Right cardiac atrium (tissue), 5 donors: ENCODE measurements at regions not wholly inside any gene's neighbourhood (a gene's known extent, or its start where the extent isn't known, plus 50 kb on each side); places are given as distances from the start of the nearest gene placed in this dataset.

ENCODE experiments used
- ATAC-seq, 2 donors: fragments of 200-7000 bp; cut with Tn5 transposase; one replicate each; pipeline versions ENCODE4 v1.8.0 to v1.9.1; 2020; ENCODE audit warnings: moderate library complexity in 2 of 2, mild to moderate bottlenecking in 1 of 2
- DNase-seq, 3 donors: peaks; one replicate each; pipeline ENCODE4 v3.0.0-alpha.2; 2020
- H3K27ac ChIP-seq: one replicate; pipeline ENCODE4 v1.5.1; 2013; ENCODE audit warnings: mild to moderate bottlenecking, low read length, control low read depth, moderate library complexity
- H3K27me3 ChIP-seq: one replicate; pipeline ENCODE4 v1.6.1; 2013; ENCODE audit not compliant: control insufficient read depth, insufficient read depth
- H3K4me1 ChIP-seq: one replicate; pipeline ENCODE4 v1.6.1; 2013; ENCODE audit warnings: low read length; ENCODE audit not compliant: control insufficient read depth, insufficient read depth
- H3K4me3 ChIP-seq: one replicate; pipeline ENCODE4 v1.5.1; 2013; ENCODE audit warnings: low read length, control low read depth
- H3K9me3 ChIP-seq: one replicate; pipeline ENCODE4 v1.6.1; 2013; ENCODE audit warnings: low read length; ENCODE audit not compliant: control insufficient read depth
- WGBS: extraction: QIAGEN DNeasy Blood & Tissue Kit; methylation state at CpG from one replicate; pipeline ENCODE4 v1.1.7; 2013; 5-methylcytosine and 5-hydroxymethylcytosine counted together
- intact Hi-C, 4 donors: fragments of 100-400 bp; cut with DNase I; formaldehyde crosslinking; loops; one replicate each; pipeline versions ENCODE4 v1.11.0 to v1.14.0; 2022 to 2023
- donor health status: healthy with polysubstance abuse.
- donor health status: DM: no; HTN: yes; CAD: no.
- donor health status: DM: no; HTN: no; CAD: no.
- donor health status: DM: no; HTN: yes; CAD: no; lungs with severe emphysema.
- donor health status: DM: yes; HTN: yes; CAD: no.

DNA sequence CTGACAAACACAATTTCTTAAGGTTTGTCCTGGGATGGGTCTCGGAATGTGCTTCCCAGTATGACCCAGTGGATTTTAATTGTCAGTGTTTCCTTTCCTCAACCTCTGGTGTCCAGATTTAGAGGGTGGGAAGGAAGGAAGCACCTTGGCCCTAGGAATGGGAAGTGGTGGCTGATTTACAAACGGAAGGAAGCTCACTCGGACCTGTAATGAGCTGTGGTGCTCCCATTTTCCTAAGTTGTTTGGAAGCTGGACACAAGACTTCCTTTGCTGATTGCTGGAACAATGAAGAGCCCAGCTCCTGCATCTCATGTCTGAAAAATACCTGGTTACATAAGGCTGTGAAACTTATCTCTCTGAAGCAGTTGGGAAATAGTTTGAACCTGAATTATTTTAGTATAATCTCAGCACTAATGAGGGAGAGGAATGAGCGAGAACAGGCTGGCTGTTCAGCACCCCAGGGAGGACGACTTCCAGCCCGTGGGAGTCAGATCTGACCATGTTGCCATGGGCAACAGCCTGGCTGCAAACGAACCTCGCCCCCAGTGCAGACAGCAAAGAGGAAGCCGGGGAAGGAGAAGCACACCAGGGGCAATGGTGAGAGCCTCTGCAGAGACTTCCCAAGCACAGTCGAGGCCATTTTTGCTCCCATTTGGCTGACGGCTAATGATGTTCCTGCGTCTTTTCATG, 74.4 kb upstream of the ASB18 start:
- H3K27ac ChIP-seq, result no peak overlapping the region
- ATAC-seq (peak in 1 of 2 donors; percentile 53), DNase-seq (peak; percentile 48 to 73 (median 72))
- no peaks in the 10 kb centered on the region for H3K9me3 ChIP-seq
- intact Hi-C loops, result no loop called here
- no peaks in the 10 kb centered on the region for H3K4me1 ChIP-seq
- H3K4me3 ChIP-seq, result no peak overlapping the region
- H3K27me3 ChIP-seq, result no peaks in the 10 kb centered on the region
- WGBS, result 18% methylated on average over 12 of the region's 12 CpGs

DNA sequence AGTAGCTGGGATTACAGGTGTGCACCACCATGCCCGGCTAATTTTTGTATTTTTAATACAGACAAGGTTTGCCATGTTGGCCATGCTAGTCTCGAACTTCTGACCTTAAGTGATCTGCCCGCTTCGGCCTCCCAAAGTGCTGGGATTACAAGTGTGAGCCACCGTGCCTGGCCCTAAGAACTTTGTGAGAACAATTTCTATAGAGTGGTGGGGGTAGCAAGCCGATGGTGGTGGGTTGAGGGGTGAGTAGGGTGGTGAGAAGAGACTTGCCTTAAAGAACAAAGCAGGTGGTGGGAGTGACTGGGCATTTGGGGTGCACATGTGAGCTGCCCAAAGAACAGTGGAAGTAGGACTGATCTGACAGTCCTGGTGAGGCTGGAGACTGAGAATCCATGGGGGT, 76.0 kb upstream of the ASB18 start:
- no peak for DNase-seq
- H3K4me3 ChIP-seq, result no peak overlapping the region
- ATAC-seq, result no peak
- no peaks in the 10 kb centered on the region for H3K4me1 ChIP-seq
- intact Hi-C loops, result loop anchor here in 1 of 4 donors (10.0 kb wide), 1 partner anchor 715 kb away; no protein-coding TSS in a partner anchor
- no peaks in the 10 kb centered on the region for H3K9me3 ChIP-seq
- no peaks in the 10 kb centered on the region for H3K27me3 ChIP-seq
- H3K27ac ChIP-seq, result no peak overlapping the region
- 96% methylated on average over 6 of the region's 6 CpGs for WGBS

DNA sequence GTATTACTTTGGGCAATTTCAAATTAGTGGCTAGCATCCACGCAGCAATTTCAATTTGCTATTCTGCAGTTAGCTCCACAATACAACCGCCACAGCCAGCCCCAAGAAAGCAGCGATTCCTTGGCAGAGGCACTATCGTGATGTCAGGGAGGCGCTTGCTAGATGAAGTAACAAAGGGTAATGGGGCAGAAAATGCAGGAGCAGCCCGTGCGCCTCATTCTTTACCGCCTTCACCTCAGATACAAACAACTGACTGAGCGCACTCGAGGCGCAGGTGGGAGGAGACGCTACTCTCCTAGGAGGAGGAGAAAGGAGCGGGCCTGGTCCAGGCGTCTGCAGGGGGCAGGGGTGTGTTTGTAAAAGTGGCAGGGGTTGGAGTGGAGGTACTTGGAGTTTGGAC, 76.9 kb upstream of the ASB18 start:
- intact Hi-C loops, result loop anchor here in 1 of 4 donors (10.0 kb wide), 1 partner anchor 714 kb away; no protein-coding TSS in a partner anchor
- no peaks in the 10 kb centered on the region for H3K27me3 ChIP-seq
- H3K9me3 ChIP-seq, result no peaks in the 10 kb centered on the region
- H3K4me3 ChIP-seq, result no peak overlapping the region
- H3K4me1 ChIP-seq, result no peaks in the 10 kb centered on the region
- no peak overlapping the region for H3K27ac ChIP-seq
- 93% methylated on average over 14 of the region's 14 CpGs for WGBS
- ATAC-seq, result no peak
- no peak for DNase-seq

DNA sequence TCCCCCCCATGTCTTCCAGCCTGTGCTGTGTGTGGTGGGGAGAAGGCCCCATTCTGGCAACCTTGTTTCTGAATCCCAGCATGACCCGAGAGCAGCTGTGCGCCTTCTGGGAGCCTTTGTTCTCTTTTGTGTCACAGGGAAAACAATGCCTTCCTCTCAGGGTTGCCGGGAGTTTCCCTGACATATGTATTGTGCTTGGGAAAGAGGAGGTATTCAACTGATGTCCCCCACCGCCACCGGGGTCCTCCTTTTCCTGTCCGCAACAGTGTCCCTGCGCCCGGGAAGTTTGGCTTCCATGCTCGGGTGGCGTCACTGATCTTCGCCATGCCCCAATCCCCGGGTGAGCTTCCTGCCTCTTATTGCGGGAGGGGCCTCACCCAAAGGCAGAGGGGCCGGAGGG, 77.5 kb upstream of the ASB18 start:
- Histone ChIP-seq H3K9me3 (no peaks in the 10 kb centered on the region), H3K4me1 (no peaks in the 10 kb centered on the region), H3K27me3 (no peaks in the 10 kb centered on the region), H3K4me3 (no peak overlapping the region), H3K27ac (no peak overlapping the region)
- DNase-seq, result no peak
- ATAC-seq, result no peak
- intact Hi-C loops, result loop anchor here in 1 of 4 donors (10.0 kb wide), 1 partner anchor 713 kb away; no protein-coding TSS in a partner anchor
- WGBS, result 68% methylated on average over 14 of the region's 14 CpGs

DNA sequence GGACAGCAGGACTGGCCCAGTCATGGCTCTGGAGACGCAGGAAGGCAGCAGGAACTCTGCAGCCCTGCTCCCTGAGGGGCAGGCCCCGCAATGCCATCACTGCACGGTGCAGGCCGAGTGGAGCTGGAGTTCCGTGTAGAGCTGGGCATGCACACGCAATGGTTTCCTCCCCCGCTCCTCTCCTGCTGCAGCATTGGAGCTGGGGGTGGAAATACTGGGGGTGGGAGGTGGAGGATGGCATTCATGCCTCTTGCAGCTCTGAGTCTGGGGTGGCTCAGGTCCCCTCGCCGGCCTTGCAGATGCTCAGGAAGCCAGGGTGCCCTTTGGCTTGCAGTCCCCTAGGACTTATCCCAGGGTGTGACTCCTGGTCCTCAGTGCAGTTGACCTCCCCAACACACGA, 78.3 kb upstream of the ASB18 start:
- Histone ChIP-seq H3K27ac (no peak overlapping the region), H3K27me3 (no peaks in the 10 kb centered on the region), H3K4me3 (no peak overlapping the region), H3K9me3 (no peaks in the 10 kb centered on the region), H3K4me1 (no peaks in the 10 kb centered on the region)
- ATAC-seq (peak in 1 of 2 donors; percentile 10), DNase-seq (no peak)
- intact Hi-C loops, result loop anchor here in 1 of 4 donors (10.0 kb wide), 1 partner anchor 712 kb away; no protein-coding TSS in a partner anchor
- WGBS, result 84% methylated on average over 10 of the region's 10 CpGs

GRCh38 chr2:236342951-236343350, 78.7 kb upstream of the ASB18 start:
- H3K27me3 ChIP-seq, result no peaks in the 10 kb centered on the region
- no peaks in the 10 kb centered on the region for H3K4me1 ChIP-seq
- H3K27ac ChIP-seq, result no peak overlapping the region
- ATAC-seq, result no peak
- 93% methylated on average over 12 of the region's 12 CpGs for WGBS
- no peak for DNase-seq
- H3K4me3 ChIP-seq, result no peak overlapping the region
- no peaks in the 10 kb centered on the region for H3K9me3 ChIP-seq
- intact Hi-C loops, result loop anchor here in 1 of 4 donors (10.0 kb wide), 1 partner anchor 712 kb away; no protein-coding TSS in a partner anchor

DNA sequence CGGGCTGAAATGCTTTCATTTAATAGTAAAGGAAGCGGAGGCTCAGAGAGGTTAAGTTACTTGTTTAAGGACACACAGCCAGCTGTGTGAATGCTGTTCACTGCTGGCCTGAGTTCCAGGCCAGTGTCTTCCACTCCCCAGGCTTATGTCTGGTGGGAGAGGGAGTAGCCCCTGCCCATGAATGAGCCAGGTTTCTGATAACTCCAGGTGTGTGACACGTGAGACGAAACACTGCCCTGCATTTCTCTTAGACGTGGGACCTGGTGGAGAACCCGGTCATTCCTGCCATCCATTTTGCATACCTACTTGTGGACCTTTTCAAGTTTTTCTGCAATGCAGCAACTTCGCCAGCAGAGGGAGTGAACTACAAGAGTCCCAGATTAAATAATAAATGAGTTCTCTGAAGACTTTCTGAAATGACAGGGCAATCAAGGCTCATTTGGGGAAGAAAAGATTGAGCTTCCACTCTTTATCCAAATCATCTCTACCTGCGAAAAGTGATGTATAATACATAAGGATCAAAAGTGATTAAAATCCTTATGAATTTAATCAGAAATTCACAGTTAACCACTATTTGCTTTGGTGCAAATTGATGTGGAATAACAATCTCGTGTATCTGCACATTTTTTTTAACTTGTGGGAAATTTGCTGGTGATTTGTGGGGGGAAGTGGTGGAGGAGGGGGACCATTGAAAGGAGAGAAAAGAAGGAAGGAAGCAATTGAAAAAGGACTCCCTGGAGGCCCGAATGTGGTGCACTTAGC, 79.4 kb upstream of the ASB18 start:
- no peaks in the 10 kb centered on the region for H3K4me1 ChIP-seq
- no peak overlapping the region for H3K27ac ChIP-seq
- 35% methylated on average over 10 of the region's 10 CpGs for WGBS
- no peak overlapping the region for H3K4me3 ChIP-seq
- H3K9me3 ChIP-seq, result no peaks in the 10 kb centered on the region
- ATAC-seq (no peak), DNase-seq (no peak)
- intact Hi-C loops, result loop anchor here in 1 of 4 donors (10.0 kb wide), 1 partner anchor 711 kb away; no protein-coding TSS in a partner anchor
- H3K27me3 ChIP-seq, result no peaks in the 10 kb centered on the region

DNA sequence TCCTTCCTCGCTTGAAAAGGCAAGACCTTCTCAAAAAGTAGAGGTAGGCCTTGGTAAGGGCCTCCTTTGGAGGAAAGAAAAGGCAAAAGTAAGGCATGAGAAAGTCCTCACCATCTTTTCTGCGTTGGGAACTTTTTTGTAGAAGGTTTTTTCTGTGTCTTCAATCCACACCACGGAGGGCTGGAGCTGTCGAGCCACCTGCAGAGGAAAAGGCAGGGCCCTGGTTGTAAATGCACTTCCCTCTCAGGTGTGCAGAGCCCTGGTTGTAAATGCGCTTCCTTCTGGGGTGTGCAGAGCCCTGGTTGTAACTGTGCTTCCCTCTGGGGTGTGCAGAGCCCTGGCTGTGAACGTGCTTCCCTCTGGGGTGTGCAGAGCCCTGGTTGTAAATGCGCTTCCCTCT, 80.2 kb upstream of the ASB18 start:
- DNase-seq (no peak), ATAC-seq (no peak)
- intact Hi-C loops, result loop anchor here in 1 of 4 donors (10.0 kb wide), 1 partner anchor 710 kb away; no protein-coding TSS in a partner anchor
- H3K4me3 ChIP-seq, result no peak overlapping the region
- no peaks in the 10 kb centered on the region for H3K9me3 ChIP-seq
- 75% methylated on average over 7 of the region's 7 CpGs for WGBS
- H3K27me3 ChIP-seq, result no peaks in the 10 kb centered on the region
- H3K4me1 ChIP-seq, result no peaks in the 10 kb centered on the region
- no peak overlapping the region for H3K27ac ChIP-seq

DNA sequence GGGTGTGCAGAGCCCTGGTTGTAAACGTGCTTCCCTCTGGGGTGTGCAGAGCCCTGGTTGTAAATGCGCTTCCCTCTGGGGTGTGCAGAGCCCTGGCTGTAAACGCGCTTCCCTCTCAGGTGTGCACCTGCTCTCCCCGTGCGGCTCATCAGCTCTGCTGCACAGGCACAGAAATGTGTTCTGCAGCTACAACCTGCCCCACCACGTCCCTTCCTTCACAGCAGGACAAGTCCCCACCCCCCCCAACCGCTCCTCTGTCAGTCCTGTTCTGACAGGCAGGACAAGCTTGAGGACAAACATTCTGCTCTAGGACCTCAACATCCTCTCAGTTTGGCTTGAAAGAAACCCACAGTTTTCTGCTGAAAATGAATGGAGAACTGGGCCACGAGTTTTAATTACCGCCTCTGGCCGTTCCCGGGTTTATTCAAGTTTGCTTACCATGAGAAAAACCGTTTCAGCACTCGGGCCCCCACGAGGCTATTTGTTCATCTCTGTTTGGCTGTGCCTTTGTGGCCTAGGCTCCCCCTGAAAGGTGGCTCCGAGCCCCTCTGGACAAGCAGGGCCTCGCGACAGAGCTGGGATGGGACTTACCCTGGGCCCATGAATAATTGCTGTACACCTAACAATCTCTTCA, 81.0 kb upstream of the ASB18 start:
- no peaks in the 10 kb centered on the region for H3K27me3 ChIP-seq
- H3K27ac ChIP-seq, result no peak overlapping the region
- WGBS, result 82% methylated on average over 18 of the region's 18 CpGs
- H3K4me3 ChIP-seq, result no peak overlapping the region
- DNase-seq (no peak), ATAC-seq (no peak)
- H3K4me1 ChIP-seq, result no peaks in the 10 kb centered on the region
- H3K9me3 ChIP-seq, result no peaks in the 10 kb centered on the region
- intact Hi-C loops, result loop anchor here in 1 of 4 donors (10.0 kb wide), 1 partner anchor 710 kb away; no protein-coding TSS in a partner anchor

- Histone ChIP-seq H3K4me3 (no peak overlapping the region), H3K4me1 (no peaks in the 10 kb centered on the region), H3K27ac (no peak overlapping the region), H3K27me3 (no peaks in the 10 kb centered on the region), H3K9me3 (no peaks in the 10 kb centered on the region)
- WGBS, result 96% methylated on average over 6 of the region's 6 CpGs
- ATAC-seq (peak in 1 of 2 donors; percentile 8), DNase-seq (no peak)
- intact Hi-C loops, result loop anchor here in 1 of 4 donors (10.0 kb wide), 1 partner anchor 708 kb away; no protein-coding TSS in a partner anchor
These were observed 82.2 kb upstream of the ASB18 start for GRCh38 chr2:236346366-236346765.
